Body of pancreas (tissue), 4 donors: ENCODE measurements at regions not wholly inside any gene's neighbourhood (a gene's known extent, or its start where the extent isn't known, plus 50 kb on each side); places are given as distances from the start of the nearest gene placed in this dataset.

ENCODE experiments used
- CTCF ChIP-seq, 7 experiments: fragments of 450-650 bp in 4 of 7; fragments of 200-600 bp in 3 of 7; sonication (generic) in 3 of 7; IDR thresholded peaks; one replicate each; pipeline ENCODE4 v1.5.1; 2016 to 2019; ENCODE audit warnings: antibody characterized with exemption in 7 of 7
- POLR2A ChIP-seq, 3 donors: fragments of 450-650 bp; IDR thresholded peaks; one replicate each; pipeline ENCODE4 v1.6.1; 2016; ENCODE audit warnings: antibody characterized with exemption in 3 of 3, mild to moderate bottlenecking in 2 of 3

GRCh38 chr10:33706191-33706590 lies 371.7 kb upstream of the NRP1 start:
- TF ChIP-seq CTCF (IDR thresholded peaks at IDR 0.05), result no peak
- TF ChIP-seq POLR2A (IDR thresholded peaks at IDR 0.05), result no peak
